CD4-positive, CD25-positive, alpha-beta regulatory T cell (primary cell): ENCODE measurements at regions not wholly inside any gene's neighbourhood (a gene's known extent, or its start where the extent isn't known, plus 50 kb on each side); places are given as distances from the start of the nearest gene placed in this dataset.

Experiments
- ATAC-seq, 2 donors: fragments of 150-1000 bp; cut with Tn5 transposase; one replicate each; pipeline ENCODE4 v1.10.0; 2021; ENCODE audit warnings: low read depth in 2 of 2, moderate number of reproducible peaks in 2 of 2, moderate library complexity in 1 of 2
- DNase-seq, 3 donors: peaks; one replicate each; pipeline versions ENCODE4 v3.0.0 to v3.0.0-alpha.2; 2012 to 2022; ENCODE audit warnings: mixed read lengths in 1 of 3
- H3K27ac ChIP-seq: one replicate; pipeline ENCODE4 v1.7.0; 2013; ENCODE audit warnings: mild to moderate bottlenecking, low read length; ENCODE audit not compliant: insufficient read depth, poor library complexity, severe bottlenecking
- H3K27me3 ChIP-seq: one replicate; pipeline ENCODE4 v1.7.0; 2013; ENCODE audit warnings: low read length; ENCODE audit not compliant: control insufficient read depth, insufficient read depth
- H3K36me3 ChIP-seq: one replicate; pipeline ENCODE4 v1.7.0; 2013; ENCODE audit warnings: mild to moderate bottlenecking, low read length, moderate library complexity; ENCODE audit not compliant: control insufficient read depth, insufficient read depth
- H3K4me1 ChIP-seq: 2 replicates; pipeline ENCODE4 v1.7.0; 2013; ENCODE audit warnings: mild to moderate bottlenecking, low read length; ENCODE audit not compliant: insufficient read depth, control insufficient read depth, poor library complexity, severe bottlenecking
- H3K4me3 ChIP-seq: one replicate; pipeline ENCODE4 v1.7.0; 2013; ENCODE audit warnings: low read depth, mild to moderate bottlenecking, low read length, moderate library complexity
- H3K9me3 ChIP-seq, 2 experiments: 1 replicate in 1 of 2; 2 replicates in 1 of 2; pipeline ENCODE4 v1.7.0; 2013; ENCODE audit warnings: low read length in 2 of 2, mild to moderate bottlenecking in 1 of 2, moderate library complexity in 1 of 2; ENCODE audit not compliant: control insufficient read depth in 2 of 2
- H3K27ac Mint-ChIP-seq, 3 donors: one replicate each; pipeline ENCODE4 v1.8.0; 2020 to 2022; ENCODE audit warnings: mild to moderate bottlenecking in 3 of 3, mixed read lengths in 3 of 3, moderate library complexity in 2 of 3
- H3K27me3 Mint-ChIP-seq: one replicate; pipeline ENCODE4 v1.8.0; 2022; ENCODE audit warnings: mild to moderate bottlenecking, mixed read lengths
- H3K36me3 Mint-ChIP-seq: one replicate; pipeline ENCODE4 v1.8.0; 2020; ENCODE audit warnings: mixed read lengths
- H3K4me1 Mint-ChIP-seq, 4 donors: one replicate each; pipeline ENCODE4 v1.8.0; 2020 to 2022; ENCODE audit warnings: mixed read lengths in 4 of 4, mild to moderate bottlenecking in 1 of 4
- H3K4me3 Mint-ChIP-seq, 4 donors: one replicate each; pipeline ENCODE4 v1.8.0; 2020 to 2022; ENCODE audit warnings: mild to moderate bottlenecking in 4 of 4, mixed read lengths in 4 of 4, moderate library complexity in 3 of 4
- H3K9me3 Mint-ChIP-seq, 7 donors: one replicate each; pipeline ENCODE4 v1.8.0; 2020 to 2022; ENCODE audit warnings: mixed read lengths in 7 of 7, mild to moderate bottlenecking in 3 of 7, moderate library complexity in 2 of 7

DNA sequence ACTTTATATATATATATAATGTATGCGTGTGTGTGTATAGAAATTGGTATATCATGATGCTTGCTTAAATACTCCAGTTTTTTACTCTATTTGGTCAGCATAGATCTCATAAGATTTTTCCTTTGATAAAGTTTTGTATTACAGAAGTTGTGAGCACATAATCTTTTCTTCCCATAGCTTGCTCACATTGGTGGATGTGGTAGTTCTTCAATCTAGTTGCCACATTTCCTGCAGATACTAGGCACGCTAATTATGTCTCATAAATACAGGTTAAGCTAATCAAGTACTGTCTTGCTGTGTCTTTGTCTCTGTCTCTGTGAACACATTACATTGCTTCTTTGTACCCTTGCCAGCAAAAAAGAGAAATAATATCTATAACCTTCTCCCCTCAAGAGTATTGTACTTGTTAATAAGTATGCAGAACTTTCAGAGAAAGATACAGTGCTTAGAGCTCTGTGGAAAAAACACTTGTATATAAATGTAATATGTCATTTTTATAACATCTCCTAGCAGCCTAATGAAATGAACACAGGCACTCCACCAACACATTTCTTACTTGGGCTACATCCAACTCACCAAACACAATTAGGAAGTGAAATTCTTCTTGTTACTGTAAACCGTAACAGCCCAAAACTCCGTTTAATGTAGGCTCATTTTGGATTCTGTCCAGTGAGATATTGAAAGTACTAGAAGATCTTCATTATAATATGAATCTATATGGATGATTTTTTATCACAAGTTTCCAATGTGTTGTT is 306.7 kb upstream of the SLC8A1 start:
- H3K9me3 Mint-ChIP-seq = peaks cover 0 to 4% (median 1%) of the 10 kb centered on the region in 7 donors
- Histone ChIP-seq H3K9me3 (no peaks in the 10 kb centered on the region), H3K4me1 (no peaks in the 10 kb centered on the region), H3K4me3 (peak overlapping the region; percentile 8), H3K27ac (no peak overlapping the region), H3K36me3 (no peaks in the 10 kb centered on the region), H3K27me3 (no peaks in the 10 kb centered on the region)
- peaks cover 0 to 11% (median 3%) of the 10 kb centered on the region in 4 donors for H3K4me1 Mint-ChIP-seq
- H3K4me3 Mint-ChIP-seq = no peak overlapping the region
- no peaks in the 10 kb centered on the region for H3K36me3 Mint-ChIP-seq
- DNase-seq = no peak
- no peak for ATAC-seq
- H3K27me3 Mint-ChIP-seq = no peaks in the 10 kb centered on the region
- no peak overlapping the region for H3K27ac Mint-ChIP-seq

DNA sequence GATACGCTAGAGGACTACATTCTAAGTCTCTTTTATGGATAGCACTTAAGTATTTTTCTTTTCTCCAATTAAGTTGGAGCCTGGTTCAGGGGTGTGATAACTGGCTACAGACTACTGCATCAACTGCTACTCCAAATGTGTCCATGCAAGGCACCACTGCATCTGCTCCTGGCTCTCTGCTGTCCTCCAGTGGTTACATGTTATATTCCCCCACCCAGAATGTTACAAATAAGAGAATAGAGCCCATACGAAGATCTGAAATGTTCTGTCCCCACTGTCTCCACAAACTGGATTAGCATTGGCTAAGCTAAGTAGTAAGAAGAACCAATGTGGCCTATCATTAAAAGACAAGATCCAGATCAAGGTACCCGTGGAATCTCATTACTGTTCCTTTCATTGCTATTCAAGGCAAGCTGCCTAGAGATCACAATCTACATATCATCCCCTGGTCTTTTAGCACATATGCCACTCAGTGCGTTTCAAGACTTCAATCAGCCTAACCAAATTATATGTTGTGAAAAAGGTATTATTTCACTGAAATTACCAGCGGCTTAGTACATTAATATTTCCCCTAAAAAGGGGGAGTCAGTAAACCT is 308.3 kb upstream of the SLC8A1 start:
- Histone ChIP-seq H3K4me1 (no peaks in the 10 kb centered on the region), H3K27ac (no peak overlapping the region), H3K4me3 (no peak overlapping the region), H3K36me3 (no peaks in the 10 kb centered on the region), H3K27me3 (no peaks in the 10 kb centered on the region), H3K9me3 (no peaks in the 10 kb centered on the region)
- Mint-ChIP-seq H3K27ac (no peak overlapping the region), H3K9me3 (peaks cover 0 to 4% (median 1%) of the 10 kb centered on the region in 7 donors), H3K36me3 (no peaks in the 10 kb centered on the region), H3K4me1 (peaks cover 0 to 11% (median 3%) of the 10 kb centered on the region in 4 donors), H3K27me3 (no peaks in the 10 kb centered on the region), H3K4me3 (no peak overlapping the region)
- DNase-seq (peak in 2 of 3 donors; percentile 12 to 44), ATAC-seq (no peak)

DNA sequence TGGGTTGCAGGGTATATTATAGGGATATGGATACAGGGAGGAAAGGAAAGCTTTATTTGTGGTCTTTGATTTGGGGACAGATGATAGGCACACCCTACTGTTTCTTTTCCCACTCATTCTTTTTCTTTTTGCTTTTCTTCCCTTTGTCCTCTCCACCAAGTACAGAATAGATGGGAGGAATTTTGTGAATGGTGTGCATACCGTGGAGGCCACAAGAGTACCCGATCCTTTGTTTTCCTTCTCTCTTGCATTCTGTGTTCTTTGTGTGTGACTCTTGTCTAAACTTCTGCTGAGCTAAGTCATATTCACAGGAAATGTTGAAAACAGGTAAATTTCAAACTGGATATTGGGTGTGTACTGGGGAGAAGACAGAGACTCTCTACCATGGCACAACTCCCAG is 321.4 kb upstream of the SLC8A1 start:
- Histone ChIP-seq H3K4me3 (no peak overlapping the region), H3K36me3 (no peaks in the 10 kb centered on the region), H3K27me3 (no peaks in the 10 kb centered on the region), H3K4me1 (no peaks in the 10 kb centered on the region), H3K27ac (no peak overlapping the region), H3K9me3 (no peaks in the 10 kb centered on the region)
- H3K9me3 Mint-ChIP-seq = peaks cover 0 to 3% (median 0%) of the 10 kb centered on the region in 7 donors
- H3K27me3 Mint-ChIP-seq = no peaks in the 10 kb centered on the region
- H3K27ac Mint-ChIP-seq = no peak overlapping the region
- ATAC-seq (no peak), DNase-seq (no peak)
- no peaks in the 10 kb centered on the region for H3K4me1 Mint-ChIP-seq
- H3K4me3 Mint-ChIP-seq = no peak overlapping the region
- H3K36me3 Mint-ChIP-seq = no peaks in the 10 kb centered on the region

DNA sequence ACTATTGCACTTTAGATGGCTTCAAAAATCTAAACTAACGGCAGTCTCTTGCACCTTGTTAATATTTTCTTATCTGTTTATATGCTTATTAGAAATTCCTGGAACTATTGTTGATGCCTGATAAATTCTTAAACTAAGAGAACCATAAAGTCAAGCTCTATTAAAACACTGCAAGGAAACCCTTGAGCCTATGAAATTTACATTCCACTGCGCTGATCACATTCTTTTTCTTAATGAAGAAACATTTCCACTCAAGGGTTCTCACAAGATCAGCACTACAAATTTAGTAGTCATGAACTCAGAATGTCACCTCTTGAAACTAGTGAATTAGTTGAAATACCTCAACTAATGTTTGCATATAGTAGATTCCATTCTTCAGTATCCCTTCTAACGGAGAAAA is 331.8 kb upstream of the SLC8A1 start:
- Histone ChIP-seq H3K27me3 (no peaks in the 10 kb centered on the region), H3K4me3 (no peak overlapping the region), H3K27ac (no peak overlapping the region), H3K36me3 (no peaks in the 10 kb centered on the region), H3K9me3 (no peaks in the 10 kb centered on the region), H3K4me1 (no peaks in the 10 kb centered on the region)
- no peak overlapping the region for H3K27ac Mint-ChIP-seq
- no peaks in the 10 kb centered on the region for H3K27me3 Mint-ChIP-seq
- H3K36me3 Mint-ChIP-seq = no peaks in the 10 kb centered on the region
- no peak for DNase-seq
- no peak for ATAC-seq
- peaks cover 0 to 7% (median 5%) of the 10 kb centered on the region in 7 donors for H3K9me3 Mint-ChIP-seq
- no peaks in the 10 kb centered on the region for H3K4me1 Mint-ChIP-seq
- H3K4me3 Mint-ChIP-seq = no peak overlapping the region

DNA sequence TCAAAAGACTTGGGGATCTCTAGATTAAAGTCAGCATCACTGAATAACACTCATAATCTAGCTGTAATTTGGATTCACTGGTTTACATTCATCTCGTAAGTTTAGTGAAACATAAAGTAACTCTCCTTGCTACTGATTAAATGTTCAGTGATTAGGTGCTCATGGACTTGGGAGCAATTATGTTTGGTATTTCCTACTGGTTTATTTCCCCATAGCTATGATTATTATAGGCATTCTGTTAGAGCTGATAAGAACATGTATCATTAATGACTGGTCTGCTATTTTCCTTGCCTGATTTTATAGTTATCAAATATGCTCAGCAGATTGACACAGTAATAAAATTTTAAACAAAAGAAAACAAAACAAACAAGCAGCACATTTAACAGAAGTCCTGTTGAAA is 334.7 kb upstream of the SLC8A1 start:
- no peak for ATAC-seq
- no peaks in the 10 kb centered on the region for H3K4me1 ChIP-seq
- no peak overlapping the region for H3K27ac ChIP-seq
- no peak for DNase-seq
- H3K36me3 Mint-ChIP-seq = no peaks in the 10 kb centered on the region
- H3K4me3 Mint-ChIP-seq = no peak overlapping the region
- H3K27ac Mint-ChIP-seq = no peak overlapping the region
- H3K9me3 Mint-ChIP-seq = peaks cover 0 to 3% (median 2%) of the 10 kb centered on the region in 7 donors
- no peaks in the 10 kb centered on the region for H3K27me3 ChIP-seq
- no peaks in the 10 kb centered on the region for H3K27me3 Mint-ChIP-seq
- no peaks in the 10 kb centered on the region for H3K36me3 ChIP-seq
- peaks cover 0 to 2% (median 0%) of the 10 kb centered on the region in 4 donors for H3K4me1 Mint-ChIP-seq
- no peak overlapping the region for H3K4me3 ChIP-seq
- H3K9me3 ChIP-seq = no peaks in the 10 kb centered on the region

DNA sequence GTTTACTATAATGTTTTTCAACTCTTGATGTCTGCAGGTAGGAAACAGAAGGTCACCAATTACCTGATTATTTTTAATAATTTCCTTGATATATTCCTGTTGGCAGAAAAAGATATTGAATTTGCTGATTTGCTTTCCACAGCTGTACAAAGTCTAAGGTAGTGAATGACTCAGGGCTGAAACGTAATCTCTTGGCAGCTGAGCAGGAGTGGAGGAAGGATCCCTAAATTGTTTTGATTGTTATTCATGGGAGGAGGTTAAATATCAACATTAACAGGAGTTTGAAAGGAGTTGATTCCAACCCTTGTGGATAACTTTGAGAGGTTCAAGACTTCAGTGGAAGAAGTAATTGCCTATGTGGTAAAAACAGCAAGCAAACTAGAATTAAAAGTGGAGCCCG is 345.2 kb upstream of the SLC8A1 start:
- H3K4me3 Mint-ChIP-seq = no peak overlapping the region
- peaks cover 0 to 7% (median 0%) of the 10 kb centered on the region in 7 donors for H3K9me3 Mint-ChIP-seq
- H3K27me3 ChIP-seq = no peaks in the 10 kb centered on the region
- H3K4me1 Mint-ChIP-seq = no peaks in the 10 kb centered on the region
- H3K9me3 ChIP-seq = no peaks in the 10 kb centered on the region
- H3K4me1 ChIP-seq = no peaks in the 10 kb centered on the region
- no peak for ATAC-seq
- H3K36me3 ChIP-seq = no peaks in the 10 kb centered on the region
- no peaks in the 10 kb centered on the region for H3K36me3 Mint-ChIP-seq
- no peak overlapping the region for H3K27ac ChIP-seq
- peak overlapping the region in 1 of 3 donors; percentile 18 for H3K27ac Mint-ChIP-seq
- no peak for DNase-seq
- no peaks in the 10 kb centered on the region for H3K27me3 Mint-ChIP-seq
- H3K4me3 ChIP-seq = no peak overlapping the region

DNA sequence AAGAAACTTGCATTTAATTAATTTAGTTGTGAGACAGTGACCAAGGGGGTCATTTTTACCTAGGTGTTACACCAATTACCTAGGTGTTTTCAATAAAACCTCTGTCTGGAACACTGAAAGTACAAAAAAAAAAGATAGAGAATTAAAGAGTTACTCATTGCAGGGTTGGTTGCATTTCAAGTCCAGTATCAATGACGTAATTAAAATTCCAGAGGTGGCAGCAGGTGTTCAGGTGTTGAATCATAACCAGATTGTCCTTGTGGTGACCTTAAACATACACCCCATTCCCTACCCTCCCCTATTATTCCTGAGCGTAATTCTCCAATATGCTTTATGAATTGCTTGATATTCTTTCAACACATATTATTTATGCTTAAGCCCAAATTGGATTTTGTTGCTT is 352.0 kb upstream of the SLC8A1 start:
- H3K4me3 ChIP-seq = no peak overlapping the region
- H3K27ac ChIP-seq = no peak overlapping the region
- no peaks in the 10 kb centered on the region for H3K4me1 ChIP-seq
- peaks cover 0 to 7% (median 0%) of the 10 kb centered on the region in 7 donors for H3K9me3 Mint-ChIP-seq
- H3K9me3 ChIP-seq = no peaks in the 10 kb centered on the region
- H3K36me3 Mint-ChIP-seq = no peaks in the 10 kb centered on the region
- H3K27me3 Mint-ChIP-seq = no peaks in the 10 kb centered on the region
- no peak overlapping the region for H3K27ac Mint-ChIP-seq
- no peak overlapping the region for H3K4me3 Mint-ChIP-seq
- no peaks in the 10 kb centered on the region for H3K4me1 Mint-ChIP-seq
- H3K27me3 ChIP-seq = no peaks in the 10 kb centered on the region
- no peak for ATAC-seq
- DNase-seq = no peak
- no peaks in the 10 kb centered on the region for H3K36me3 ChIP-seq

DNA sequence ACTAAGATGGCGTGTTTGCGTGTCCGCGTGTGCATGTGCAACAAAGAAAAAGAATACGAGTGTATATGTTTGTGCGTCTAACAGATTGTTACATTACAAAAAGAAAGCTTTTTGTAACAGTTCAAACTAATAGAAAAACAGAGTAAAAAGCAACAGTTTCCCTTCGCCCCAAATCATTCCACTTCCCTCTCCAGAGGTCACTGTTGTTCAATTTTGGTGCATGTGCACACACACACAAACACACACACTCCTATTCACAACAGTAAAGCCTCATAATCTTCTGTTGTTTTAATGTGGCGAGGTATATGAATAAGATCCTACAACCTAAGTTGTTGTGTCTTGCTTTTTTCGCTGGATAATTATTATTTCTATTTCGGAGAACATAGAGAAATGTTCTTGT is 357.3 kb upstream of the SLC8A1 start:
- no peaks in the 10 kb centered on the region for H3K27me3 ChIP-seq
- H3K27ac Mint-ChIP-seq = no peak overlapping the region
- H3K36me3 Mint-ChIP-seq = no peaks in the 10 kb centered on the region
- no peaks in the 10 kb centered on the region for H3K4me1 ChIP-seq
- H3K4me1 Mint-ChIP-seq = peaks cover 0 to 3% (median 1%) of the 10 kb centered on the region in 4 donors
- no peak overlapping the region for H3K4me3 ChIP-seq
- ATAC-seq = no peak
- H3K27ac ChIP-seq = no peak overlapping the region
- H3K9me3 ChIP-seq = no peaks in the 10 kb centered on the region
- no peak overlapping the region for H3K4me3 Mint-ChIP-seq
- H3K36me3 ChIP-seq = no peaks in the 10 kb centered on the region
- H3K9me3 Mint-ChIP-seq = peaks cover 0 to 2% (median 0%) of the 10 kb centered on the region in 7 donors
- no peaks in the 10 kb centered on the region for H3K27me3 Mint-ChIP-seq
- DNase-seq = no peak
